GM19023 (cell line): ENCODE measurements at regions not wholly inside any gene's neighbourhood (a gene's known extent, or its start where the extent isn't known, plus 50 kb on each side); places are given as distances from the start of the nearest gene placed in this dataset.

Experiments used
- ATAC-seq: cut with Tn5 transposase; IDR thresholded peaks from one replicate; pipeline ENCODE4 v1.9.1; 2021; ENCODE audit warnings: mild to moderate bottlenecking, moderate library complexity; ENCODE audit not compliant: unreplicated experiment

- ATAC-seq: no peak
These were observed 247.7 kb downstream of the SOD2 start for GRCh38 chr6:159445351-159445750.

GRCh38 chr6:159444056-159444760 is 248.8 kb downstream of the SOD2 start:
- ATAC-seq: no peak

GRCh38 chr6:159443417-159443920 is 249.6 kb downstream of the SOD2 start:
- no peak for ATAC-seq

GRCh38 chr6:159441704-159441981 is 251.4 kb downstream of the SOD2 start:
- ATAC-seq: no peak

GRCh38 chr6:159440911-159441703 is 251.9 kb downstream of the SOD2 start:
- no peak for ATAC-seq

GRCh38 chr6:159440349-159440748 is 252.7 kb downstream of the SOD2 start:
- no peak for ATAC-seq

GRCh38 chr6:159439651-159440050 is 253.4 kb downstream of the SOD2 start:
- ATAC-seq: no peak

GRCh38 chr6:159438106-159438505 is 254.9 kb downstream of the SOD2 start:
- no peak for ATAC-seq

- no peak for ATAC-seq
These were observed 256.5 kb downstream of the SOD2 start for GRCh38 chr6:159436581-159436980.

GRCh38 chr6:159435701-159436100 is 257.3 kb downstream of the SOD2 start:
- no peak for ATAC-seq

- ATAC-seq: no peak
These were observed 258.6 kb downstream of the SOD2 start for GRCh38 chr6:159434410-159434809.

- ATAC-seq: no peak
These were observed 259.5 kb downstream of the SOD2 start for GRCh38 chr6:159433550-159433949.

GRCh38 chr6:159431750-159432149 is 261.3 kb downstream of the SOD2 start:
- no peak for ATAC-seq

- no peak for ATAC-seq
These were observed 261.1 kb downstream of the FNDC1 start for GRCh38 chr6:159430323-159430722.

GRCh38 chr6:159429433-159429832 is 260.2 kb downstream of the FNDC1 start:
- ATAC-seq: no peak

GRCh38 chr6:159427771-159428170 is 258.6 kb downstream of the FNDC1 start:
- no peak for ATAC-seq

GRCh38 chr6:159427335-159427734 is 258.1 kb downstream of the FNDC1 start:
- no peak for ATAC-seq

- ATAC-seq: no peak
These were observed 256.2 kb downstream of the FNDC1 start for GRCh38 chr6:159425421-159425820.

- no peak for ATAC-seq
These were observed 253.1 kb downstream of the FNDC1 start for GRCh38 chr6:159422041-159422984.

GRCh38 chr6:159421586-159421985 is 252.4 kb downstream of the FNDC1 start:
- no peak for ATAC-seq

GRCh38 chr6:159418997-159419396 is 249.8 kb downstream of the FNDC1 start:
- ATAC-seq: no peak
